Choroid plexus epithelial cell (primary cell): ENCODE measurements at regions not wholly inside any gene's neighbourhood (a gene's known extent, or its start where the extent isn't known, plus 50 kb on each side); places are given as distances from the start of the nearest gene placed in this dataset.
"Not testable (repeated sequence)": the region's sequence is repeated elsewhere in the genome, so short reads cannot be mapped to it uniquely, and the experiment has no call there.

ENCODE experiments used
- DNase-seq: peaks from one replicate; pipeline ENCODE4 v3.0.0-alpha.2; 2010; ENCODE audit warnings: low read depth
- H3K4me3 ChIP-seq: 2 replicates; pipeline ENCODE4 v1.5.1; 2011; ENCODE audit warnings: low read depth, mild to moderate bottlenecking, control low read depth, low read length, moderate library complexity
- TF ChIP-seq, protein P1 (sequence below): conservative IDR thresholded peaks from 2 replicates; pipeline ENCODE4 v1.5.1; 2011; ENCODE audit warnings: low read depth, mild to moderate bottlenecking, control low read depth, inconsistent platforms, low read length, moderate library complexity

DNA sequence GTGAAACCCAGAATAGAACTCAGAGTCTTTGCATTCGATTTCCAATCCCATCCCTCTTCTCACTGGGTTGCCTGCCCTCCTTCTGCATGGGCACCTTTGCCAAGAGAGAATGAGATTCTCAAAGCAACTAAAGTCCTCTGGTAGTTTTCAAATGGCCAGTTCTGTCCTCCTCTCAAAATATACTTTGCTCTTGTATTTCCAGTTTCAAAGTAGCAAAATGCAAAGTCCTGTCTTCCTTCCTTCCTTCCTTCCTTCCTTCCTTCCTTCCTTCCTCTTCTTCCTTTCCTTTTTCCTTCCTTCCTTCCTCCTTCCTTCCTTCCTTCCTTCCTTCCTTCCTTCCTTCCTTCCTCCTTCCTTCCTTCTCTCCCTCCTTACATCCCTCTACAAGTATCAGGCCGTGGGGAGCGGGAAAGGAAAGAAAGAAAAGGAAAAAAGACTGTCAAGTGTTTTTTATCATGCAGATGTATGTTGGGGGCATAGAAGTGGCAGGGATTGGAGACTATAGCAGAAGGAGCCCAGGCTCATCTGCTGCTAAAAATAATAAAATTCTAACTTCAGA lies 265.2 kb downstream of the CD83 start:
- DNase-seq, result no peak

DNA sequence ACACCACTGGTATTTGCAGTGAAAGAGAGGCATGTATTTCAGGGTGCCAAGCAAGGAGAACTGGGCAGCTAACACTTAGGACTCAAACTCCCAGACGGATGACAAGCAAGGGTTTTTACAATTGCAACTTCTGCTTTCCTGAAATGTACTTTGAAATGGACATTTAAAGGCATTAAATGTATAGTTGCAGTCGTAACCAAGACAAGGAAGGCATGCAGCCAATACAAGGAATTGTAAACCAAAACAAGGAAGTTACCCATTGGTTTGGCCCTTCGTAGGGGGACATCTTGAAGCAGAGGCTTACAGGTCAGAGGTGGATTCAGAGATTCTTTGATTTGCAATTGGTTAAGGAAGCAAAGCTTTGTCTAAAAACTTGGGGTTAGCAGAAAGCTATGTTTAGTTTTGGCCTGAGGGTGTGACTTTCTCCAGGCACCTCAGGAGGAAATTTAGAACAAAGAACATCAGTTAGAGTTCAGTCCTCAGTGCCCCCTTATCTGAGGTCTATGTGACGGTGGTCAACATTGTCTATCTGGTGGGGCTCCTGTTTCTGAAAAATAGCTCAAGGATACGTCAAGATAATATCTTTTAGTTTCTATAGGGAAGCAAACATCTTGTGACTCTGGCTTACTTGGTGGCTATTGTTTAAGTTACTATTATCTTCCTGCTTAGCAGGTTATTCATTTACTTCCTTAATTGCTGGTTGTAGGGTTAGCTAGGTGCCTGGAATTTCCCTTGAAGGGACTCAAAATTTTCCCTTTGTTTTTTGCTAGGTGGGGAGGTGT lies 266.0 kb downstream of the CD83 start:
- TF ChIP-seq, protein P1, sequence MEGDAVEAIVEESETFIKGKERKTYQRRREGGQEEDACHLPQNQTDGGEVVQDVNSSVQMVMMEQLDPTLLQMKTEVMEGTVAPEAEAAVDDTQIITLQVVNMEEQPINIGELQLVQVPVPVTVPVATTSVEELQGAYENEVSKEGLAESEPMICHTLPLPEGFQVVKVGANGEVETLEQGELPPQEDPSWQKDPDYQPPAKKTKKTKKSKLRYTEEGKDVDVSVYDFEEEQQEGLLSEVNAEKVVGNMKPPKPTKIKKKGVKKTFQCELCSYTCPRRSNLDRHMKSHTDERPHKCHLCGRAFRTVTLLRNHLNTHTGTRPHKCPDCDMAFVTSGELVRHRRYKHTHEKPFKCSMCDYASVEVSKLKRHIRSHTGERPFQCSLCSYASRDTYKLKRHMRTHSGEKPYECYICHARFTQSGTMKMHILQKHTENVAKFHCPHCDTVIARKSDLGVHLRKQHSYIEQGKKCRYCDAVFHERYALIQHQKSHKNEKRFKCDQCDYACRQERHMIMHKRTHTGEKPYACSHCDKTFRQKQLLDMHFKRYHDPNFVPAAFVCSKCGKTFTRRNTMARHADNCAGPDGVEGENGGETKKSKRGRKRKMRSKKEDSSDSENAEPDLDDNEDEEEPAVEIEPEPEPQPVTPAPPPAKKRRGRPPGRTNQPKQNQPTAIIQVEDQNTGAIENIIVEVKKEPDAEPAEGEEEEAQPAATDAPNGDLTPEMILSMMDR, result no peak
- DNase-seq, result no peak
- no peak overlapping the region for H3K4me3 ChIP-seq

More for the DNA sequence above, 265.2 kb downstream of the CD83 start:
- TF ChIP-seq, protein P1, result no peak
- no peak overlapping the region for H3K4me3 ChIP-seq

DNA sequence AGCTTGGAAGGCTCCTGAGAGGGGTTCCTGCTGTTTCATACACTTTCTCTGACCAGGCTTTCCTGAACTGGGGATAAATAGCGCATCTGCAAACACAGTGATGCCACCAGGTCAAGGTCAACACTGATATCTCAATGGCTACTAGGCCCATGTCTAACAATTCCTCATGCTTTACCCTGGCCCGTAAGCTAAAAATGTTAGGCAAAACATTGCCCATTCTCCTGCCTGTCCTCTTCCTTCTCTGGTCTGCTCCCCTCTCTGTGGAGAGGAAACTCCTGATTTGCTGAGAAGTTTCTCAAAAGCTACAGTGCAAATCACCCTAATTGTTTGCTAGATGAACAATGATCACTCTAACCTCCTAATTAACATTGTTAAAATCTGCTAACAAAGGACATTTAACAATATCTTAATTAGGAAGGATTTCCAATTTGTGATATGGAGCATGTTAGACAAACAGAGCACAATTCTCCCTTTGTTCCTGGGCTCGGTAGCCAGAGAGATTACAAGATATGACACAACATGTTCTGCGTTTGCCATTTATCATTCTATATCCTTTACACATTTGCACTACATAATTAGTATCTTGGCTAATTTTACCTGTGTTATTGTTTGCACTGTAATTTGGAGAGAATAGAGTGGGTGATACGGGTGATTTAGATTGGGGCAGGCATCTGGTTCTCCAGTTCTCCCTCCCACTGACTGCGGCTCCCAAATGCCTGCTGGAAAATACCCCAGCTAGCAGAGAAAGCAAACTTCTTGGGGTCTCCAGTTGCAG lies 266.8 kb downstream of the CD83 start:
- TF ChIP-seq, protein P1, result no peak
- no peak overlapping the region for H3K4me3 ChIP-seq
- DNase-seq, result no peak

DNA sequence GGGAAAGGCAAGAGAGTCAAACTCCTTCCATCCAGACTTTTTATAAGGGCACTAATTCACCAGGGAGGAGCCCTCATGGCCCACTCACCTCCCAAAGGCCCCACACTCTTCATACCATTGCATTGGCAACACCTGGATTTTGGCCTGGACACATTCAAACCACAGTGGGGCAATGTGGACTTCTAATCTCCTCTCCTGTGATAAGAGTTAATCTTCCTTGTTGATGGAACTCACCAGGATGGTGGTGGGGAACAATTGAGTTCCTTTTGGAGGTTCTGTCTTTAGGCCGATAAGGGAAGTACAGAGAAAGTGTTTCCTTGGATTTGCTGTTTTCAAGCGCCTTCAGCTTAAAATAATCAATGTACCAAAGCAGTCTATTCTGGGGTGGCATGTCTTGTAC lies 268.7 kb downstream of the CD83 start:
- no peak overlapping the region for H3K4me3 ChIP-seq
- no peak for DNase-seq
- TF ChIP-seq, protein P1, result no peak

DNA sequence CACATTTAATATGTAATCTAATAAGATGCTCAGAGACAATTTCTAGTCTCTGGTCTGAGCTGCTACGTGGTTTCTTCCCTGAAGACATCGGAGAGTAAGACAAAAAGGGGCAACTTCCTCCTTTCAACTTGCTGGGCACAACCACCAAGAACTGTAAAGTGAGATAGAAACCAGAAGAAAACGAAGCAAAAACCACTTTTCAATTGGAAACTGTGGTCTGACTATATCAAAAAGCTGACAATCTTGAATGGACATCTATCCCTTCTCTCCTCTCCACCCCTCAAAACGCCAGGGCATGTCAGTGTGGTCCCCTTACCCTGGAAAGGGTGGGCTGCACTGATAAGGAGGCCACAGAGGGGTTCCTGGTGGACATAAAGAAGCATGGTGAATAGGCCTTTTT lies 269.1 kb downstream of the CD83 start:
- H3K4me3 ChIP-seq, result no peak overlapping the region
- TF ChIP-seq, protein P1, result no peak
- DNase-seq, result no peak

DNA sequence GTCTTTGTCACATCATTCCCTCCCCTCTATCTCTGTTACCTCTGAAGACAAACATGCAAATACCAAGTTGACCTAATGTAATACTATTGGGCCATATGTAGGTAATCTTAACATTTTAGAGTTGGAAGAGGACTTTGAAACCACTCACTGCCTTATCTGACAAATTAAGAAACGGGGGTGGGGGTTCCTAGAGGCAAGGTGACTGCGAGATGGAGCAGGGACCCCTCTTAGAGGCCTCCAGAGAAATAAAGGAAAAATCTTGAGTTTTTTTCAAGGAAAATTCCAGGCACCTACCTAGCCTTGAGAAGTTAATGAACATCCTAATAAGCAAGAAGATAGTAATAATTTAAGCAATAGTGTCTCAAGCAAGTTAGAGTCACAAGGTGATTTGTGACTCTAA lies 270.8 kb downstream of the CD83 start:
- H3K4me3 ChIP-seq, result no peak overlapping the region
- DNase-seq, result no peak
- TF ChIP-seq, protein P1, result no peak

DNA sequence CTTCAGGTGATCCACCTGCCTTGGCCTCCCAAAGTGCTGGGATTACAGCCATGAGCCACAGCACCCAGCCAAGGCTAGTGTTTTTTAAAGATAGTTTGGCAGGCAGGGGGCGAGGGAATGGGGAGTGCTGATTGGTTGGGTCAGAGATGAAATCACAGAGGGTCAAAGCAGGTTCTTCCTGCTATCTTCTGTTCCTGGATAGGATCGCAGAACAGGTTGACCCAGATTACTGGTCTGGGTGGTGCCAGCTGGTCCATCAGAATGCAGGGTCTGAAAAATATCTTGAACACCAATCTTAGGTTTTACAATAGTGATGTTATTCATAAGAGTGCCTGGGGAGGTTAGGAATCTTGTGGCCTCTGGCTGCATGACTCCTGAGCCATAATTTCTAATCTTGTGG lies 272.2 kb downstream of the CD83 start:
- not testable (repeated sequence) for DNase-seq, H3K4me3 ChIP-seq
